HG03378 (cell line): ENCODE measurements at regions not wholly inside any gene's neighbourhood (a gene's known extent, or its start where the extent isn't known, plus 50 kb on each side); places are given as distances from the start of the nearest gene placed in this dataset.

Experiments used
- ATAC-seq: cut with Tn5 transposase; IDR thresholded peaks from one replicate; pipeline ENCODE4 v1.9.1; 2021; ENCODE audit warnings: mild to moderate bottlenecking, moderate library complexity; ENCODE audit not compliant: unreplicated experiment

- no peak for ATAC-seq
Observed at GRCh38 chr18:2394684-2395083, 176.6 kb downstream of the METTL4 start.

- ATAC-seq: peak; percentile 87
Observed at GRCh38 chr18:2395427-2396161, 175.7 kb downstream of the METTL4 start.

- peak; percentile 31 for ATAC-seq
Observed at GRCh38 chr18:2396162-2396505, 175.2 kb downstream of the METTL4 start.

GRCh38 chr18:2400701-2401196 is 170.6 kb downstream of the METTL4 start:
- ATAC-seq: no peak

GRCh38 chr18:2402084-2402483 is 169.2 kb downstream of the METTL4 start:
- no peak for ATAC-seq

- no peak for ATAC-seq
Observed at GRCh38 chr18:2406544-2406943, 164.8 kb downstream of the METTL4 start.

GRCh38 chr18:2407961-2408360 is 163.3 kb downstream of the METTL4 start:
- no peak for ATAC-seq

GRCh38 chr18:2409906-2410305 is 161.4 kb downstream of the METTL4 start:
- ATAC-seq: no peak

- ATAC-seq: no peak
Observed at GRCh38 chr18:2410688-2411087, 160.6 kb downstream of the METTL4 start.

- ATAC-seq: no peak
Observed at GRCh38 chr18:2411381-2411960, 159.8 kb downstream of the METTL4 start.

GRCh38 chr18:2412281-2412680 is 159.0 kb downstream of the METTL4 start:
- no peak for ATAC-seq

GRCh38 chr18:2412996-2413751 is 158.1 kb downstream of the METTL4 start:
- ATAC-seq: no peak

GRCh38 chr18:2414235-2414634 is 157.1 kb downstream of the METTL4 start:
- ATAC-seq: no peak

GRCh38 chr18:2415656-2416055 is 155.6 kb downstream of the METTL4 start:
- ATAC-seq: no peak

GRCh38 chr18:2417861-2418610 is 153.3 kb downstream of the METTL4 start:
- ATAC-seq: no peak

- no peak for ATAC-seq
Observed at GRCh38 chr18:2420367-2420766, 150.9 kb downstream of the METTL4 start.

GRCh38 chr18:2423761-2424160 is 147.5 kb downstream of the METTL4 start:
- ATAC-seq: no peak

- no peak for ATAC-seq
Observed at GRCh38 chr18:2424420-2424819, 146.9 kb downstream of the METTL4 start.

GRCh38 chr18:2425426-2426317 is 145.6 kb downstream of the METTL4 start:
- ATAC-seq: no peak

- ATAC-seq: no peak
Observed at GRCh38 chr18:2430191-2430590, 141.1 kb downstream of the METTL4 start.
